HT-29 (cell line): ENCODE measurements at regions not wholly inside any gene's neighbourhood (a gene's known extent, or its start where the extent isn't known, plus 50 kb on each side); places are given as distances from the start of the nearest gene placed in this dataset.

Experiments used
- DNase-seq: peaks from one replicate; pipeline ENCODE4 v3.0.0-alpha.2; 2015; ENCODE audit warnings: low spot score

DNA sequence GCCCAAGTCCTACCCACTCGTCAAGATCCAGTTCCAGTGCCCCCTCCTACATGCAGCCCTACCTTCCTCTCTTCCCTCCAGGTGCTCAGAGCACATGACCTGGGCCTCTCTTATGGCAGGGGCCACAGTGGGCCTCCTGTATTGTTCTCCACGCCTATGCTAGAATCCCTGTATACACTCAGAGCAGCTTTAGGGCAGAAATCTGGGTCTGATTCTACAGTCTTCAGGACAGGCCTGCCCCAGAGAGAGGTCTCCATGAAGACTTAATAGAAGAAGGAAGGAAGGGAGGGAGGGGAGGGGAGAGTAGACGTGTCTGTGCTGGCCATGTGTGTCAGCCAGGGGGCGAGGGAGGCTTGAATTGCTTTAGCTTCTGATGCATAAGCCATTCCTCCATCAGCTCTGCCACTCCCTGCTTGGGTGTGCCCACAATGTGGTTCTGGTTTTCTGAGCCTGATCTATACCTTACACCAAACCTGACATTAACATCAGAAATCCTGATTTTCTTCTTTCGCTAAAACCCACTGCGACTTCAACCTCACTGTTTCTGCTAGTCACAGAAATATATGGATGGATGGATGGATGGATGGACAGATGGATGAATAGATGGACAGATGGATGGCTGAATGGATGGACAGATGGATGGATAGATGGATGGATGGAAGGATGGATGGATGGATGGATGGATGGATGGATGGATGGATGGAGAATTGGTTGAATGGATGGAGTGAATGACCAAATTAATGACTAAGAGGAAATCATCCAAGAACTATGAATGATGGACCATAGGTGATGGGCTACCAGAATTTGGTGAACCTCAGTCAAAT, 56.6 kb upstream of the PRDM11 start:
- DNase-seq, result no peak

DNA sequence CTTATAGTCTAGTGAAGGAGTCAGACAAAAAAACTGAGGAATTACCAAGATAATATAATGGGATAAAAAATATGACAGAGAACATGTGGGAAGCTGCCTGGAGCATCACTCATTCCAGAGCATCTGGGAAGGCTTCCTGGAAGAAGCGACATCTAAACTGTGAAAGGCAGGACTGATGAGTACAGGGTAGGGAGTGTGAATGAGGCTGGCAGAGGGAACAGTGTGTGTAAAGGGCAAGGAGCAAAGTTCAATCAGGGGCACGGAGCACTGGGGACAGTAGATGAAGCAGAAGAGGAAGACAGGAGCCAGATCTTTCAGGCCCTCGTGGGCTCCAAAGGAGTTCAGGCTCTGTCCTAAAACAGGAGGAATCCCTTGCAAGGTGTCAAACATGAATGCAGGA, 55.8 kb upstream of the PRDM11 start:
- DNase-seq, result no peak

DNA sequence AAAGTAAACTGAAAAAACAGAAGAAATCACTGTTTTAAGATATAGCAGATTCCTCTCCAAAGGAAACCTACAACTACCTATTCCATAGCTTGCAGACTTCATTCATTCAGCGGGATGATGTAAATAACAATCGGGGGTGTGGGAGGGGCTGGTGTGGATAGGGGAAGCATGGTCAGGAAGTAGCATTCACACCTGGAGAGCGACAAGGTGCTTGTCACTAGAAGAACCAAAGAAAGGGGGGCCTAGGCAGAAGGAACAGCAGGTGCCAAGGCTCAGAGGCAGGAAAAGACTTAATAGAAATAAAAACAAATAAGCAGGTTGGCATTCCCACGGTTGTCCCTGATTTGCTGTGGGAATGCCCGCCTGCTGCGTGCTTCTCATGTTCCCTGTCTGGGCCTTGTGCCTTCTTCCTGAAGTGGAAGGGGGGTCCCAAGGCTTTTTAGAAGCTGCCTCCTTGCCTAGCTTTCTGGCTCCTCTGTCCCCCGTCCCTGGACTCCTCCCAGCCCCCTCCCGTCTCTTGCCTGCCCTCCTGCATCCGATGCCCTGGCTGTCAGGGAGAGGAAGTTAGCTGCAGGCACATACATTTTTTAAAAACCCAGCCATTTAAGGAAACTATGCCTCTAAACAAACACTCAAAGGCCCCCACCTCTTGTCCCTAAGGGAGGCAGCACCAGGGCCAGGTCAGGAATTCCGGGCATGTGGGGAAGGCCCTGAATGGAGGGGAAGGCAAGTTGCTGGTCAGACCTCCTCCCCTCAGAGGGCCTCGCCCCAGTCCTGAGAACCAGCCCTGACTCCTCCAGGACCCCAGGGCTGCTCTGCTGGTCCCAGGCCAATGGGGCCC, 54.7 kb upstream of the PRDM11 start:
- no peak for DNase-seq

DNA sequence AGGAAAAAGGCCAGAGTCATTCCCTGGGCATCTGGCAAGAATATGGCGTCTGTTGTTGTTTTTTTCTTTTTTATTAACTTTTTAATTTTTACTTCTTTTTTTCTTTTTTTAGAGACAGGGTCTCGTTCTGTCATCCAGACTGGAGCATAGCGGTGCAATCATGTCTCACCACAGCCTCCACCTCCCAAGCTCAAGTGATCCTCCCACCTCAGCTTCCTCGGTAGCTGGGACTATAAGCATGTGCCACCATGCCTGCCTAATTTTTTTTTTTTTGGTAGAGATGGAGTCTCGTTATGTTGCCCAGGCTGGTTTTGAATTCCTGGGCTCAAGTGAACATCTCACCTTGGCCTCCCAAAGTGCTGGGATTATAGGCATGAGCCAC, 54.0 kb upstream of the PRDM11 start:
- DNase-seq, result no peak

DNA sequence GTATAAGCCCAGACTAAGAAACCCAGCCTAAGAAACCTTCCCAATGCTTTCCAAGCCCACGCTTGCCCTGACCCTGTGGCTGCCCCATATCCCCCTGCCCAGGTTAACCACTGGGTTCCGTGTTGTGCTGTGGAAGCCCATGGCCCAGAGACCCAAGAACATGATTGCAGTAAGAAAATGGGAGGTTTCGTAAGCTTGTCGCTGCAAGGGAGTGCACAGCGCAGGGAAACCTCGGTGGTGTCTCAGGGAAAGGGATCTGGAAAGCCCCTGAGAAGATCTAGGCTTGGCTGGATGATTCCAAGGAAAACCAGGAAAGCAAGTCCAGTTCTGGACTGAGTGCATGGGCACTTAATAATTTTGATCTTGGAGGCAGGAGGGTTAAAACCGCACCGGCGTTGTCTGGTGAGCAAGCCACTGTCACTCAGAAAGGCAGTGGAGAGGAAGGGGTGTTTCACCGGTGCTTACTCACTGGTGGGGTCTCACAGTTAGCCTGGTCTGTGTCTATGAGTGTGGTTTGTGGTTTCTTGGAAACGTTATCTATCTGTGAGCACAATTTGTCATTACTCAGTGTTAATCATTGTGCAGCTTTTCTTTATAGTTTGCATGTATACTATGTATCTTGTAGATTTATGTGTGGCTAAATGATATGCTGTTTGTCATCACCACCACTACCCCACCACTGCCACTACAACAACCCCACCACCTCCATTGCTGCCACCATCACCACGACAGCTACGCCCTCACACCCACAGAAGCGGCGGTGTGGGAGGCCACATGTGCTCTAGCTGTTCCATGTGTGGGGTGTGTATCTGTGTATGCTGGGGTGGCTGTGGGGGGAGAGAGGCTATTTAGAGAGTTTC, 53.3 kb upstream of the PRDM11 start:
- no peak for DNase-seq

DNA sequence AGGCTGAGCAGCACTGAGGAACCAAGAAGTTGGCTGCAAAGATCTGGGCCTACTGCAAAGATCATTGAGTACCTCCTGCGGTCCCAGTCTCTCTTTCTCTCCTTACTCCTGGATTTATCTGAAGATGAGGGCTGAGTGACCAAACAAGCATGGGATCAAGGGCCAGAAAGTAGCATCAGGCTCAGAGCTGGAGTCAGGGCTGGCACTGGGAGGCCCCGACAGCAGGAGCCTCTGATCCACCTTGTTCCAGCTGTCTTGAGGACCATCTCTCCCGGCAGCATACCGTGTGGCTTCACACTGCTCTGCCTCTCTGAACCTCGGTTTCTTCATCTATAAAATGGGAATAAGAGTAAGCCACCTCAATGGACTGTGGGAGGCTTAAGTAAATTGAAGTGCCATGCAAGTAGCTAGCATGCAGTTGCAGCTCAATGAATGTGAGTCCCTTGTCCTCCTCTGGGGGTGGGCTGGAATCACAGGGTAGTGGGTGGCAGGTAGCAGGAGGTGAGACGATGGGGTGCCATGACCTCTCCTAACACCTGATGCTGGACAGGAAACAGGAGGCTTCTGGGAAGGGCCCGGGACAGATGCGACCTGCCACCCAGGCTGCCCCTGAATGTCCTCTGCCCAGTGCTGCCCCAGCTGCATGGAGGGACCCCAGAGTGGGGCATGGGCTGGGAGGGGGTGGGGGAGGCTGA, 52.5 kb upstream of the PRDM11 start:
- DNase-seq, result no peak

DNA sequence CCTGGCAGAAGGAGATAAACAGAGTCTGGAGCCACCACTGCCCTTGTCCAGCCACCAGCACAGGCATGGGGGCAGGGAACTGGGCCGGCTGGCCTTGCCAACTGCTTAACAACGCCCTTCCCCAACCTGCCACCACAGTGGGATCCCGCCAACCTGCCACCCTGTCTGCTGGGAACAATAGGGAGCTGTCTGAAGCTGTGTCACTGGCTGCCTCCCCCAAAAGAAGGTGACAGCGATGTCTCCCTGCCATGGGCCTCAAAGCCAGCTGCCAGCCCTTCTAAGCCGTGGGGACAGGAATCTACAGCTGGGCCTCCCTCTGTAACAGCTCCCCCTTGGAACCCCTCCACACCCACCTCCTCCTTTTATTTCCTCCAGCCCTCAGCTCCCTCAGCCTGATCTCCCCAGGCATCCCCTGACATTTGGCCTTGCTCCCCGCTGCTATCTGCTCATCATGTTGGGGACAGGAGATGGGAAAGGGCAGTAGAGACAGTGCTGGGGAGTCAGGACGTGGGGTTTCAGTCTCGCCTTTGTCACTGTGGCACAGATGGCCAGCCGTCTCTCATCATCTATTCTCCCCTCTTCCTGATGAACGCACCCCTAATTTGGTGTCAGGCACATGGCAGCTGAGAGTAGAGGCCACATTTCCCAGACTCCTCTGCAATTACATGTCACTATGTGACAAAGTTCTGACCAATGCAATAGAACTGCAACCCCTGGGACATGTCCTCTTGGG, 51.3 kb upstream of the PRDM11 start:
- no peak for DNase-seq

GRCh38 chr11:45095691-45096010, 50.8 kb upstream of the PRDM11 start:
- DNase-seq, result no peak

DNA sequence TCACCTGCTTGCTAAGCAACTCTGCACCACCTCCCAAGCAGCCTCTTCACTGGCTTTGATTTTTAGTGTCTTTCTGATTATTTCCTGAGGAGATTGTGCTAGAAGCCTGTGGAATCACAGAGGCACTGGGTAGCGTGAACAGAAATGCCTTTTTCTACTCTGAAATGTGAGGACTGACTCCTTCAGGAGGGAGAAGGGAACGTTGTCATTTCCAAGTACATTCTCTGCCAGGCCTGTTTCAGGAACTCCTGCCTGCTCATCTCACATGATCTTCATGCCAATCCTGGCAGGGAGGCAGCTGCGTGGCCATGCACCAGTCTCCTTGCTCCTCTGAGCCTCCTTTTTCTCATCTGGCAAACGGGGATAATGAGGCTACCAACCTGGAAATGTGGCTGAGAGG, 49.8 kb upstream of the PRDM11 start:
- no peak for DNase-seq
